HS-27A (cell line): ENCODE measurements at regions not wholly inside any gene's neighbourhood (a gene's known extent, or its start where the extent isn't known, plus 50 kb on each side); places are given as distances from the start of the nearest gene placed in this dataset.

ENCODE experiments used
- DNase-seq: peaks from one replicate; pipeline ENCODE4 v3.0.0-alpha.2; 2012; ENCODE audit warnings: low read depth, missing footprints

DNA sequence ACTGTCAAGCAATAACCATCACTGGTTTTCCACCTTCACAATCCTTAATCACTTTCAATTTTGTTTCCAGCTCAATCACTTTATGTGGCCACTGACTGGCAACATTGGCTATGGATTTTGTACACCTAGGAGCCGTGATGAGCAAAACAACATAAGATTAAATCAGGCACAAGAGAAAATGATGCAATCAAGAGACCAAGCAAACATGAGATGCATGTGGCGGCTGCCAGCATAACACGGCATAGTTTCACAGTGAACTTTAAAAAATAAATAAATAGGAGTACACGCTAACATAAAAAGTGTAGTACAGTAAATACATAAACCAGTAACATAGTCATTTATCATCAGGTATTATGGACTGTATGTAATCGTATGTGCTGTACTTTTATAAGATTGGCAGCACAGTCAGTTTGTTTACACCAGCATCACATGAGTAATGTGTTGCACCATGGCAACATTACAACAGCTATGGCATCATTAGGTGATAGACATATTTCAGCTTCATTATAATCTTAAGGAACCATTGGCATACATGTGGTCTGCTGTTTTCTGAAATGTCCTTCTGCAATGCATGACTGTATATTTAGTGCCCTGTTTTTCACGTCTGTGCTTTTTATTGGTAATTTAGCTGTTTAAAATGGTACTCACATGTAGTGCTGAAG lies 83.3 kb upstream of the PRDM11 start:
- no peak for DNase-seq

GRCh38 chr11:45063669-45064068 lies 82.8 kb upstream of the PRDM11 start:
- DNase-seq: no peak

DNA sequence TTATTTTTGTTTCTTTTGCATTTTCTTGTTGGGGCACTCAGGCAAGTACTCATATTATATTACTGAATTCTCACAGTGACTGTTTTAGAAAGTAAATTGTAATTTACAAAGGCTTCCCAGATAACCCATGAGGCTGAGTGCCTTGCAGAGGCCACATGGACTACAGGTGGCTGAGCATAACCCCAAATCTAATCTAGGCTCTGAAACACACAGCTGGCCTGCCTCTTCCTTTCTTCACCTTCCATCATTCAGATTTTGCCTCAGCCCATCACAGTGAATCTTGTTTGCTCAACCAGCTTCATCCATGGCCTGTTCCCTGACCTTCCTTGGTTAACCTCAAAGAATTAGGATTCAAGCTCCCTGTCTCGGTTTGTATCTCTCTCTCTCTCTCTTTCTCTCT lies 78.5 kb upstream of the PRDM11 start:
- no peak for DNase-seq

DNA sequence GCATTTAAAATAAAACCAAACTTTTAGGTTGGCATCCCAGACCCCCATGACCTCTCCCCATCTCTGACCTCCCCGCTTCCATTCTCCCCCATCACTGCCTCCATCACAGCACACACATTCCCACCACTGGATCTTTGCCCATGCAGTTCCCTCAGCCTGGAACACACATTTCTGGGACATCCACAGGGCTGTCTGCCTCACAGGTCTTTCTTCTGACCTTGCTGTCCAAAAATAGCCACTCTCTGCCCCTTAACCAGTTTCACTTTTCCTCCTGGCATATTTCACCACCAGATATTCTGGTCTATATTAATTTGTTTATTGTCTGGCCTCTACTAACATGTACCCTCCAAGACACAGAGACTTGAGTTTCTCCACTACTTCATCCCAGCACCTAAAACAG lies 75.2 kb upstream of the PRDM11 start:
- no peak for DNase-seq

DNA sequence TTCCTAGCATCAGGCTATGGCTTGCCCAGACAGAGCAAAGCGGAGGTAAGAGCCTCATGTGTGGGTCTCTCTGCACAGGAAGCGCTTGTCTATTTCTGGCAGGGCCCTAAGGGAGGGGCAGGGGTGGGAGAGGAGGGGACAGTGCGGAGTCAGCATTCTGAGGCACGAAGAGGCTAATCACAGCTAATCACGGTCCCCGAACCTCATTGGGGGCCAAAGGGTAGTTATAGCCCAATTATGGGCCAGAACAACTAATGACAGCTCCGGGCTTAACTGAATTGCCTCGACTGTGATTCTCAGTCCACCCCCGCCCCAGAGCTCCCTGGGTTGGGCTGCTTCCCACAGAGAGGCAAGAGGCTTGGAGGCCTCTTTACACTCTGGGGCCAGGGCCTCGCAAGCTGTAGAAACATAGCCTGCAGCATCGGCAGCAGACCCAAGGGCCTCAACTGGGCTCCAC lies 72.7 kb upstream of the PRDM11 start:
- DNase-seq: no peak

- DNase-seq: no peak
Observed at GRCh38 chr11:45075519-45075918, 70.9 kb upstream of the PRDM11 start.

DNA sequence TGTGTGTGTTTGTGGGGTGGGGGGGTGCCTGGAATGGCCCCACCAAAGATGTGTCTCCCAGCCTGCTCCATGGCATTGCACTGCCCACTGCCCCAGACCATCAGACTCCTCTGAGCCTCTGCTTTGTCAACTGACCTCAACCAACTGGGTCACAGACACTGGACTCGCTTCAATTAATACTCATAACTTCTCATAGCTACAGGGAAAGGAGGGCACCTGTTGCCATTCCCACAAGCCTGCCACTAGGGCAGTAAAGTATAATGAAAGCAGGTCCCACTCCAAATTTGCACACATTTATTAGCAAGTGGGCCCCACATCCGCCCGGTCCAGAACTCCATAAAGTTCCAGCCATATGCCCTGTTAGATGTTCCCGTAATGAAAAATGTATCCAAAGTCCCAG lies 70.5 kb upstream of the PRDM11 start:
- no peak for DNase-seq

- DNase-seq: no peak
Observed at GRCh38 chr11:45076761-45077160, 69.7 kb upstream of the PRDM11 start.

- no peak for DNase-seq
Observed at GRCh38 chr11:45078236-45079074, 68.0 kb upstream of the PRDM11 start.

DNA sequence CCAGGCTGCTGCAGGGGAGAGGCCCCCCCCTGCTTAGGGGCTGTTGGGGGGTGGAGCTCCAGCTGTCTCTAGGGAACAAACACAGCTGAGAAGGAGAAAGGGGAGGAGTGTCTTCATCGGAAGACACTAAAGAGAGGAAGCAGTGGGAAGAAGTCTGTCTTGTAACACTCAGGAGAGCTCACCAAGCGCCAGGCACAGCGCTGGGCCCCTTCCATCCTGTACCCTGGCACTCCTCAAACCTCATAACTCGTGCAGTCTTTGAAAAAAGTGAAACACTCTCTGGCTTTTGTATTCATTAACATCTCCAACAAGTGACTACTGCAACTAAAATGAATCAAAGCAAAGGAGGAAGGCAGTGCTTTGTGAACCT lies 67.4 kb upstream of the PRDM11 start:
- no peak for DNase-seq

GRCh38 chr11:45079567-45079942 lies 66.9 kb upstream of the PRDM11 start:
- DNase-seq: no peak

DNA sequence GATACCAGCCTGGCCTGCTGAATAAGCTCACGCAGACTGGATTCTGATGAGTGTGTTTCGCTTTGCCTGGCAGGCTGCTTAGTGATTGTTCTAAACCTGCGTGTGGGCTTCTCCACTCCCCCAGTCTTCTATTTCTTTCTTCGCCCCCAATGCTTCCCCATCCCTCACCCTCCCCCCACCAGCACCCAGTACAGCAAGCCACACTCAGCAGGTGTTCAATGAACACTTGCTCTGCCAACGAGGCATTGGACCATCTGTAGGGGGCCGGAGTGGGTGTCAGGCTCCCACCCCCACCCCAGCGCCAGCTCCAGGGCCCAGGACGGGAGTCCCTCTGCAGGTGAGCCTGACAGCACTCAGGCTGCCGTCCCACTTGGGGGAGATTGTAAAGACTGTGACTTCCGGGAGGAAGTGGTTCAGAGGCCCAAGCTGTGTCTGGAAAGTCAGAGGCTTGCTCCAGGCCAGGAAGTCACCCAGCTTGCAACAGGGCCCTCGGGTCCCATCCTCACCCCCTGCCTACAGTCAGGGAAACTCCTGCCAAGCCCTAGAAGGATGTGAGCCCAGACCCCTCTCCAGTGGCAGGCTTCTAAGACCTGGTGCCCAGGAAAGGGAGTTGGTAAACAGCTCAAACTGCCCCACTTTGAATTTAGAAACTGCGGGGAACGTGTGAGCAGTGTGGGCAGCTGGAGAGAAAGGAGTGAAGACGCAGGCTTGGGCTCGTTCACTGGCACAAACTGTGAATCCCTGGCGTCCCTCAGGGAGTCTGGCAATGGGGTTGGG lies 66.3 kb upstream of the PRDM11 start:
- DNase-seq: no peak

GRCh38 chr11:45082744-45083543 lies 63.5 kb upstream of the PRDM11 start:
- no peak for DNase-seq

DNA sequence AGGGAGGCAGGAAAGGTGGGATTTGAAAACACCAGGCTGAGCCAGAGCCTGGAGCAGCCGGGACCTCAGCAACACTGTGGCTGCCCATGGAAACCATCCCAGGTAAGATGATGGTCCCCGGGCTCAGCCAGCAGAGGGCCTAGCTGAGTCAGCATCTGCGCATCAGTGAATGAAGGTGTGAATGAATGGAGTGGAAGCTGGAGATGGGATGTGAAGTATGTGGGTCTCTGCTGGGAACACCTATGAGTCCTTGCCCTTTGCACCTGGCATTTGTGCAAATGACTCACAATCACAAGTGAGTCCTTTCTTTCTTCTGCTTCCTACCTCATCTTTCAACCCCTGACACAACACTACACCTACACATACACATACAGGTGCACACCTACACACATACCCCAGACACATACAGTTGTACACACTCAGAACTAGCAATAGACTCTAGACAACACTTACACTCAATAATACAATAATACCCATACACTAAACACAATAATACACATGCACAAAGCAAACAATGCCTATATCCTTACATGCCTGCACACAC lies 62.8 kb upstream of the PRDM11 start:
- no peak for DNase-seq

DNA sequence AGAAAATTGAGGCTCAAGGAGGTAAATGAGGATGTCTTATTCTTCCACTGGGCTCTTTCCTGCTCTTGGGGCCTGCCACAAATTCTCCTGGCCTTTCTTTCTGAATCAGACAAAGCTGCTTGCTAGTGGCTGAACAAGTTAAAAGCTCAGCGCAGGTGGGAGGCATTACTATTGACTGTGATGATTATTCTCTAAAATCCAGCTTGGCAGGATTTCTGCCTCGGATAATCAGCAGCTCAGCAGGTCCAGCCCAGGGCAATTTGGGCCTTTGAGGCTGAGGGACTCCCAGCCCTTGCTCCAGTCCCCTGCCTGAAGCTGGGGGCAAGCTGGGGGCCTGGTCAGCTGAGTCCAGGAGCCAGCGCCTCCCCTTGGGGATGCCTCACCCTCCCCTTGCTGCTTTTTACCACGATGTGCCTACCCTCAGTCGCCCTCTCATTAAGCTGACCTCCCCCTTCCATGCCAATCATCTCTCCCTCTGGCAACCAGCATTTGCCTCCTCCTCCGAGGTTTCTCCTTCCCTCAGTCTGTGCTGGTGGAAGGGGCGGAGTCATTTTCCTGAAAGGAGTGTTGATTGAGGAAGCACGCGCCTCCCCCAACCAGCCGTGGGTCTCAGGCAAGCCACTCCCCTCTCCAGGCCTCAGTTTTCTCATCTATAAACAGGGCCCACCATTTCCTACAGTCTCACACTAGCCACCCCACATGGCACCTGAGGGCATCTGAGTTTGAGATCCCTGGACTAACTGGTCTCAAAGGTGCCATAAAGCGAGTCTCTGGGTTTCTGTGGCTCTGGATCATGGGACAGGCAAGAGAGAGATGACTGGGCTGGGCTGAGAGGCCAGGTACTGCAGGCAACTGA lies 60.6 kb upstream of the PRDM11 start:
- DNase-seq: no peak

- DNase-seq: no peak
Observed at GRCh38 chr11:45086526-45086925, 59.9 kb upstream of the PRDM11 start.

GRCh38 chr11:45087086-45087899 lies 59.1 kb upstream of the PRDM11 start:
- DNase-seq: no peak

DNA sequence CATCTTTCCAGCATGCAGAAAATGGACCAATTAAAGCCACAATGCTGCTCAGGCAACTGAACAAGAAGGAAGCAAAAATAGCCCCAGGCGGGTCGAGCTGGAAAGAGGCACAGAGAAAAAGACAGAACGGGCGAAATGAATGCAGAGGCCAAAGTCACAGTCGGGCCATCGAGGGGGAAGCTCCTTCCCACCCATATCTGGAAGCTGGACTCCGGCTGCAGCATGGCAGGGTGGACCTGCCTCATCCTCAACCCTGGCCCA lies 58.6 kb upstream of the PRDM11 start:
- DNase-seq: no peak

DNA sequence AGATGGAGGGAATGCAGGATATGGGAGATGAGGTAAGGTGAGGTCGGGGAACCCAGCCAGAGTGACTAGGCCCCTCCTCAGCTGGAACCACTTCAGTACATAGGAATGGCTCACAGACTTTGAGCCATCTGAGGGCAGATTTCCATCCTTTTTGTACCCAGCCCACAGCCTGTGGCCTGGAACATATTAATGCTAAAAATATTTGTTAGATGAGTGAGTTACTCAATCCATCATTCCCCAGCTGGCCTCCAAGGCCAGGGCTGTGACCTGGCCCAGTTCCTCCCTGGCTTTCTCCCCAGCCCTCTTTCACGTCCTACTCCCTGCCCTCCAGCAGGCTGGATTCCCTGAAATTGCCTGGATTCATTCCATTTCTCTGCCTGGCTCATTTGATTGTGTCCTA lies 57.2 kb upstream of the PRDM11 start:
- DNase-seq: peak; percentile 97
